ENCODE measurements at regions not wholly inside any gene's neighbourhood (a gene's known extent, or its start where the extent isn't known, plus 50 kb on each side); places are given as distances from the start of the nearest gene placed in this dataset.

GRCh38 chr17:6908807-6909206 is 77.3 kb upstream of the TEKT1 start:
- no peak overlapping the region for H3K27ac ChIP-seq (ENCODE audit: low read depth in 1 of 2, low read length in 2 of 2)
- H3K36me3 ChIP-seq (replicated peaks in 1 of 2; ENCODE audit: control insufficient read depth in 1 of 2, insufficient read depth in 2 of 2, low read length in 2 of 2), result no peaks in the 10 kb centered on the region
- H3K4me1 ChIP-seq (ENCODE audit: control insufficient read depth in 1 of 2, insufficient read depth in 2 of 2, low read length in 2 of 2), result peaks cover 0 to 3% of the 10 kb centered on the region in 2 donors
- H3K4me1 Mint-ChIP-seq, result peaks cover 11% of the 10 kb centered on the region
- 93% methylated on average over 4 of the region's 5 CpGs for WGBS (ENCODE audit: insufficient coverage)
- DNase-seq, result no peak
- no peak for TF ChIP-seq CTCF (IDR thresholded peaks at IDR 0.05)
- no peak overlapping the region for H2AFZ ChIP-seq (ENCODE audit: insufficient read depth, low read depth, low read length, poor library complexity, severe bottlenecking)
- H3K4me3 Mint-ChIP-seq, result no peak overlapping the region
- no peaks in the 10 kb centered on the region for H4K20me1 ChIP-seq (ENCODE audit: insufficient read depth, low read length)
- no peak overlapping the region for H3K4me3 ChIP-seq (replicated peaks in 1 of 3; ENCODE audit: low read depth in 2 of 3, low read length in 3 of 3)
- no peaks in the 10 kb centered on the region for H3K27me3 ChIP-seq (ENCODE audit: control insufficient read depth in 2 of 2, insufficient read depth in 2 of 2, low read length in 2 of 2)
- no peaks in the 10 kb centered on the region for H3K9me3 ChIP-seq (replicated peaks in 1 of 2; ENCODE audit: control insufficient read depth in 1 of 2, insufficient read depth in 1 of 2, low read length in 2 of 2)
- no peaks in the 10 kb centered on the region for H3K9me3 Mint-ChIP-seq
- no peaks in the 10 kb centered on the region for H3K36me3 Mint-ChIP-seq
- no peak overlapping the region for H3K4me2 ChIP-seq (replicated peaks; ENCODE audit: extremely low read depth, low read length, poor library complexity, severe bottlenecking)
- intact Hi-C loops (cut with micrococcal nuclease), result no loop called here
- no peak overlapping the region for H3K27ac Mint-ChIP-seq
- no peaks in the 10 kb centered on the region for H3K79me2 ChIP-seq (ENCODE audit: insufficient read depth, low read length)
- peaks cover under 1 to 7% (median 4%) of the 10 kb centered on the region in 3 donors for H3K27me3 Mint-ChIP-seq (ENCODE audit: low read depth in 3 of 3)
- no peak overlapping the region for H3K9ac ChIP-seq (ENCODE audit: insufficient read depth, low read length, poor library complexity, severe bottlenecking)

- H3K27me3 Mint-ChIP-seq (ENCODE audit: low read depth in 3 of 3), result peaks cover 5 to 9% (median 7%) of the 10 kb centered on the region in 3 donors
- Histone ChIP-seq H3K9me3 (replicated peaks in 1 of 2; ENCODE audit: control insufficient read depth in 1 of 2, insufficient read depth in 1 of 2, low read length in 2 of 2) (no peaks in the 10 kb centered on the region), H2AFZ (ENCODE audit: insufficient read depth, low read depth, low read length, poor library complexity, severe bottlenecking) (no peak overlapping the region), H3K4me1 (ENCODE audit: control insufficient read depth in 1 of 2, insufficient read depth in 2 of 2, low read length in 2 of 2) (peaks cover 6 to 9% of the 10 kb centered on the region in 2 donors), H4K20me1 (ENCODE audit: insufficient read depth, low read length) (no peaks in the 10 kb centered on the region), H3K36me3 (replicated peaks in 1 of 2; ENCODE audit: control insufficient read depth in 1 of 2, insufficient read depth in 2 of 2, low read length in 2 of 2) (no peaks in the 10 kb centered on the region), H3K79me2 (ENCODE audit: insufficient read depth, low read length) (no peaks in the 10 kb centered on the region), H3K9ac (ENCODE audit: insufficient read depth, low read length, poor library complexity, severe bottlenecking) (no peak overlapping the region), H3K27ac (ENCODE audit: low read depth in 1 of 2, low read length in 2 of 2) (no peak overlapping the region), H3K4me3 (replicated peaks in 1 of 3; ENCODE audit: low read depth in 2 of 3, low read length in 3 of 3) (no peak overlapping the region), H3K4me2 (replicated peaks; ENCODE audit: extremely low read depth, low read length, poor library complexity, severe bottlenecking) (no peak overlapping the region), H3K27me3 (ENCODE audit: control insufficient read depth in 2 of 2, insufficient read depth in 2 of 2, low read length in 2 of 2) (no peaks in the 10 kb centered on the region)
- H3K36me3 Mint-ChIP-seq, result no peaks in the 10 kb centered on the region
- H3K9me3 Mint-ChIP-seq, result no peaks in the 10 kb centered on the region
- peaks cover 20% of the 10 kb centered on the region for H3K4me1 Mint-ChIP-seq
- WGBS (ENCODE audit: insufficient coverage), result no CpG with 5 or more reads among the region's 2 CpGs
- peak; percentile 76 for TF ChIP-seq CTCF (IDR thresholded peaks at IDR 0.05)
- DNase-seq, result peak; percentile 14 to 54 (median 41)
- intact Hi-C loops (cut with micrococcal nuclease), result loop anchor here (5.0 to 10.0 kb wide), 2 partner anchors 111 to 264 kb away; partner anchors contain the start of genes ASGR1 (in 2 of the 2) and BCL6B (in 2 of the 2)
- H3K4me3 Mint-ChIP-seq, result no peak overlapping the region
- no peak overlapping the region for H3K27ac Mint-ChIP-seq
Measured at GRCh38 chr17:6910987-6911603, 79.6 kb upstream of the TEKT1 start.

All from CD14-positive monocyte (primary cell).